H9 (cell line): ENCODE measurements at regions not wholly inside any gene's neighbourhood (a gene's known extent, or its start where the extent isn't known, plus 50 kb on each side); places are given as distances from the start of the nearest gene placed in this dataset.

Experiments
- DNase-seq: peaks from one replicate; pipeline ENCODE4 v3.0.0-alpha.2; 2017
- H2AFZ ChIP-seq: one replicate; pipeline ENCODE4 v1.6.1; 2013; ENCODE audit warnings: mild to moderate bottlenecking, low read length, control low read depth, moderate library complexity
- H2AK5ac ChIP-seq: 2 replicates; pipeline ENCODE4 v1.6.1; 2013; ENCODE audit warnings: low read length, control low read depth, mixed read lengths; ENCODE audit not compliant: insufficient read length
- H2BK120ac ChIP-seq: one replicate; pipeline ENCODE4 v1.6.1; 2013; ENCODE audit warnings: low read depth, mild to moderate bottlenecking, low read length, control low read depth, inconsistent platforms; ENCODE audit not compliant: poor library complexity, severe bottlenecking
- H2BK12ac ChIP-seq: 2 replicates; pipeline ENCODE4 v1.6.1; 2013; ENCODE audit warnings: low read length, control low read depth, mixed read lengths, low read depth; ENCODE audit not compliant: insufficient read length
- H2BK15ac ChIP-seq: 2 replicates; pipeline ENCODE4 v1.6.1; 2013; ENCODE audit warnings: low read depth, low read length, control low read depth
- H2BK20ac ChIP-seq: one replicate; pipeline ENCODE4 v1.6.1; 2013; ENCODE audit warnings: low read depth, mild to moderate bottlenecking, low read length, control low read depth, inconsistent platforms; ENCODE audit not compliant: poor library complexity, severe bottlenecking
- H2BK5ac ChIP-seq: 2 replicates; pipeline ENCODE4 v1.6.1; 2013; ENCODE audit warnings: low read length, control low read depth, mixed read lengths; ENCODE audit not compliant: insufficient read length
- H3K14ac ChIP-seq: 2 replicates; pipeline ENCODE4 v1.6.1; 2013; ENCODE audit warnings: low read length, control low read depth; ENCODE audit not compliant: insufficient read depth
- H3K18ac ChIP-seq: 2 replicates; pipeline ENCODE4 v1.6.1; 2013; ENCODE audit warnings: low read depth, mild to moderate bottlenecking, mixed read lengths, low read length, control low read depth; ENCODE audit not compliant: insufficient read length
- H3K23ac ChIP-seq: 2 replicates; pipeline ENCODE4 v1.6.1; 2013; ENCODE audit warnings: low read length, control low read depth, mixed read lengths, low read depth; ENCODE audit not compliant: insufficient read length
- H3K23me2 ChIP-seq: 2 replicates; pipeline ENCODE4 v1.6.1; 2013; ENCODE audit warnings: low read depth, mild to moderate bottlenecking, mixed read lengths, low read length, control low read depth; ENCODE audit not compliant: insufficient read length, poor library complexity, severe bottlenecking
- H3K27ac ChIP-seq: 2 replicates; pipeline ENCODE4 v1.5.1; 2013; ENCODE audit warnings: low read length, control low read depth, mixed read lengths, low read depth; ENCODE audit not compliant: insufficient read length
- H3K27me3 ChIP-seq: 2 replicates; pipeline ENCODE4 v1.6.1; 2013; ENCODE audit warnings: low read length, control low read depth, inconsistent platforms; ENCODE audit not compliant: insufficient read depth
- H3K4ac ChIP-seq: 2 replicates; pipeline ENCODE4 v1.6.1; 2013; ENCODE audit warnings: low read depth, mild to moderate bottlenecking, control low read depth, inconsistent platforms, low read length, moderate library complexity
- H3K4me1 ChIP-seq: 2 replicates; pipeline ENCODE4 v1.6.1; 2013; ENCODE audit warnings: low read length, control low read depth, inconsistent platforms; ENCODE audit not compliant: insufficient read depth
- H3K4me2 ChIP-seq: 2 replicates; pipeline ENCODE4 v1.6.1; 2013; ENCODE audit warnings: low read length, control low read depth, mixed read lengths; ENCODE audit not compliant: insufficient read length, insufficient read depth
- H3K56ac ChIP-seq: 2 replicates; pipeline ENCODE4 v1.6.1; 2013; ENCODE audit warnings: low read depth, mild to moderate bottlenecking, mixed read lengths, low read length, control low read depth; ENCODE audit not compliant: insufficient read length
- H3K79me1 ChIP-seq: 2 replicates; pipeline ENCODE4 v1.6.1; 2013; ENCODE audit warnings: low read depth, mild to moderate bottlenecking, moderate library complexity, low read length, control low read depth, inconsistent platforms; ENCODE audit not compliant: insufficient read depth, poor library complexity, severe bottlenecking
- H3K79me2 ChIP-seq: 2 replicates; pipeline ENCODE4 v1.6.1; 2013; ENCODE audit warnings: low read length, control low read depth, inconsistent platforms; ENCODE audit not compliant: insufficient read depth
- H3K9ac ChIP-seq: 2 replicates; pipeline ENCODE4 v1.6.1; 2013; ENCODE audit warnings: low read length, control low read depth, mixed read lengths; ENCODE audit not compliant: insufficient read length; ENCODE audit errors: extremely low read depth
- H3K9me3 ChIP-seq: one replicate; pipeline ENCODE4 v1.6.1; 2013; ENCODE audit warnings: low read depth, low read length, inconsistent platforms; ENCODE audit not compliant: control insufficient read depth
- H3T11ph ChIP-seq: one replicate; pipeline ENCODE4 v1.6.1; 2013; ENCODE audit warnings: mild to moderate bottlenecking, low read length, control low read depth, inconsistent platforms
- H4K20me1 ChIP-seq: one replicate; pipeline ENCODE4 v1.6.1; 2013; ENCODE audit not compliant: control insufficient read depth, insufficient read length, insufficient read depth
- H4K5ac ChIP-seq: 2 replicates; pipeline ENCODE4 v1.6.1; 2013; ENCODE audit warnings: low read depth, mild to moderate bottlenecking, mixed read lengths, low read length, control low read depth; ENCODE audit not compliant: insufficient read length
- H4K8ac ChIP-seq: replicated peaks from 2 replicates; pipeline ENCODE4 v1.6.1; 2013; ENCODE audit warnings: low read length, control low read depth, mixed read lengths, low read depth; ENCODE audit not compliant: insufficient read length
- H4K91ac ChIP-seq: 2 replicates; pipeline ENCODE4 v1.6.1; 2013; ENCODE audit warnings: low read depth, mild to moderate bottlenecking, moderate library complexity, mixed read lengths, low read length, control low read depth; ENCODE audit not compliant: insufficient read length
- H3K27ac Mint-ChIP-seq, 3 experiments: 2 replicates in 2 of 3; 3 replicates in 1 of 3; pipeline ENCODE4 v1.8.0; 2020 to 2021; ENCODE audit warnings: mixed read lengths in 3 of 3, mild to moderate bottlenecking in 1 of 3, moderate library complexity in 1 of 3
- H3K27me3 Mint-ChIP-seq: 2 replicates; pipeline ENCODE4 v1.8.0; 2021; ENCODE audit warnings: low read depth, mild to moderate bottlenecking, moderate library complexity, mixed read lengths
- H3K36me3 Mint-ChIP-seq, 3 experiments: 2 replicates in 2 of 3; 3 replicates in 1 of 3; pipeline ENCODE4 v1.8.0; 2020 to 2021; ENCODE audit warnings: low read depth in 3 of 3, mixed read lengths in 3 of 3; ENCODE audit not compliant: insufficient read depth in 1 of 3
- H3K4me1 Mint-ChIP-seq, 2 experiments: 2 replicates each; pipeline ENCODE4 v1.8.0; 2020; ENCODE audit warnings: mixed read lengths in 2 of 2
- H3K4me3 Mint-ChIP-seq, 2 experiments: 2 replicates in 1 of 2; 3 replicates in 1 of 2; pipeline ENCODE4 v1.8.0; 2020 to 2021; ENCODE audit warnings: mild to moderate bottlenecking in 2 of 2, mixed read lengths in 2 of 2, moderate library complexity in 1 of 2
- H3K9me3 Mint-ChIP-seq, 2 experiments: 2 replicates in 1 of 2; 3 replicates in 1 of 2; pipeline ENCODE4 v1.8.0; 2020; ENCODE audit warnings: mild to moderate bottlenecking in 2 of 2, mixed read lengths in 2 of 2, moderate library complexity in 1 of 2
- WGBS: extraction: QIAGEN DNeasy Blood & Tissue Kit; methylation state at CpG from one replicate; pipeline ENCODE4 v1.1.7; 2013; ENCODE audit warnings: missing lambda C conversion rate, low lambda C conversion rate, mixed read lengths; ENCODE audit not compliant: insufficient read length; ENCODE audit errors: extremely low coverage; 5-methylcytosine and 5-hydroxymethylcytosine counted together
- TF ChIP-seq, protein P1 (sequence below): fragments of 200-600 bp; sonication (generic); conservative IDR thresholded peaks from 3 replicates; pipeline ENCODE4 v1.8.0; 2021; ENCODE audit warnings: antibody characterized with exemption, mild to moderate bottlenecking

DNA sequence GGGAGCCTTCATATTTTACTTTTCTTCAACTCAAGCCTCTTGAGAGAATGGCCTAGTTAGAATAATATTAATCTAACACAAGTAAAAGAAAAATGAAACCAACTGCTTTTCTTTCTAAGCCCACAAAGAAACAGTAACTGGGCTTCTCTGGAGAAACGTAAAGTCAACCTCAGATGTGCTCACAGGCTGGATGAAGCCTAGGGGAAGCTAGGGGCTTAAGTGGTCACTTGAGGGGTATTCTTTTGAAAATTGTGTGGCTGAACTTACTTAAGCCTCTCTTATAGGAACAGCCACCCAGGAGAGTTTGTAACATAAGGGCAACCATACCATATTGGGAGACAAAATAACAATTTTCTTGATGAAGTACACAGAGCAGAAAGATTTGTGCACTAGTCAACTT is 279.0 kb downstream of the SPRY1 start:
- TF ChIP-seq, protein P1, sequence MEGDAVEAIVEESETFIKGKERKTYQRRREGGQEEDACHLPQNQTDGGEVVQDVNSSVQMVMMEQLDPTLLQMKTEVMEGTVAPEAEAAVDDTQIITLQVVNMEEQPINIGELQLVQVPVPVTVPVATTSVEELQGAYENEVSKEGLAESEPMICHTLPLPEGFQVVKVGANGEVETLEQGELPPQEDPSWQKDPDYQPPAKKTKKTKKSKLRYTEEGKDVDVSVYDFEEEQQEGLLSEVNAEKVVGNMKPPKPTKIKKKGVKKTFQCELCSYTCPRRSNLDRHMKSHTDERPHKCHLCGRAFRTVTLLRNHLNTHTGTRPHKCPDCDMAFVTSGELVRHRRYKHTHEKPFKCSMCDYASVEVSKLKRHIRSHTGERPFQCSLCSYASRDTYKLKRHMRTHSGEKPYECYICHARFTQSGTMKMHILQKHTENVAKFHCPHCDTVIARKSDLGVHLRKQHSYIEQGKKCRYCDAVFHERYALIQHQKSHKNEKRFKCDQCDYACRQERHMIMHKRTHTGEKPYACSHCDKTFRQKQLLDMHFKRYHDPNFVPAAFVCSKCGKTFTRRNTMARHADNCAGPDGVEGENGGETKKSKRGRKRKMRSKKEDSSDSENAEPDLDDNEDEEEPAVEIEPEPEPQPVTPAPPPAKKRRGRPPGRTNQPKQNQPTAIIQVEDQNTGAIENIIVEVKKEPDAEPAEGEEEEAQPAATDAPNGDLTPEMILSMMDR = no peak
- no peaks in the 10 kb centered on the region for H3K36me3 Mint-ChIP-seq
- Histone ChIP-seq H3K56ac (no peak overlapping the region), H3T11ph (no peak overlapping the region), H4K5ac (no peak overlapping the region), H2BK5ac (no peak overlapping the region), H3K4me2 (no peak overlapping the region), H3K79me1 (no peaks in the 10 kb centered on the region), H3K27me3 (no peaks in the 10 kb centered on the region), H4K20me1 (no peaks in the 10 kb centered on the region), H3K9ac (no peak overlapping the region), H3K9me3 (no peaks in the 10 kb centered on the region), H2AFZ (peak overlapping the region; percentile 40), H2BK120ac (no peak overlapping the region), H2AK5ac (no peak overlapping the region), H3K4ac (no peak overlapping the region), H2BK20ac (no peak overlapping the region), H2BK12ac (no peak overlapping the region), H3K79me2 (no peaks in the 10 kb centered on the region), H3K14ac (no peak overlapping the region), H3K27ac (no peak overlapping the region), H4K8ac (no peak overlapping the region), H4K91ac (no peak overlapping the region), H3K23ac (no peak overlapping the region), H2BK15ac (no peak overlapping the region), H3K18ac (no peak overlapping the region), H3K4me1 (no peaks in the 10 kb centered on the region), H3K23me2 (no peaks in the 10 kb centered on the region)
- no peaks in the 10 kb centered on the region for H3K9me3 Mint-ChIP-seq
- peak overlapping the region in 1 of 3 experiments; percentile 24; a peak in 1 of 7 replicates for H3K27ac Mint-ChIP-seq
- H3K27me3 Mint-ChIP-seq = no peaks in the 10 kb centered on the region
- no peak for DNase-seq
- no CpG with 5 or more reads among the region's 1 CpG for WGBS
- peaks cover 10 to 16% of the 10 kb centered on the region in 2 experiments for H3K4me1 Mint-ChIP-seq
- no peak overlapping the region for H3K4me3 Mint-ChIP-seq
